ENCODE measurements at regions not wholly inside any gene's neighbourhood (a gene's known extent, or its start where the extent isn't known, plus 50 kb on each side); places are given as distances from the start of the nearest gene placed in this dataset.
A peak's percentile ranks its signal among the peaks of the same experiment; 100 is the strongest.
"Not testable (repeated sequence)": the region's sequence is repeated elsewhere in the genome, so short reads cannot be mapped to it uniquely, and the experiment has no call there.

GRCh38 chr1:121020350-121021236 is 131.0 kb downstream of the PPIAL4A start:
- H3K27me3 ChIP-seq (ENCODE audit: control insufficient read depth in 1 of 2, insufficient read depth in 2 of 2, low read length in 2 of 2); intact Hi-C loops (cut with micrococcal nuclease; ENCODE audit: unreplicated experiment); BruUV-seq (replicated peaks); CTCF ChIA-PET (ENCODE audit: low intra/inter-chr PET ratio, low total read pairs); POLR2A ChIA-PET; H3K9me3 ChIP-seq (ENCODE audit: low read length); H3K9ac ChIP-seq (ENCODE audit: insufficient read depth, low read depth, low read length); H3K79me2 ChIP-seq (ENCODE audit: insufficient read depth, low read length); H3K36me3 ChIP-seq (replicated peaks in 1 of 2; ENCODE audit: control insufficient read depth in 1 of 2, insufficient read depth in 2 of 2, low read length in 2 of 2); in situ Hi-C loops (cut with HindIII; ENCODE audit: extremely low pct_ligation_motif_present, low pct_unique_long_range_greater_than_20kb); H4K20me1 ChIP-seq (ENCODE audit: insufficient read depth, low read length); H3K4me1 ChIP-seq (ENCODE audit: insufficient read depth, low read length); FAIRE-seq; H2AFZ ChIP-seq (ENCODE audit: low read length); H3K27ac ChIP-seq (ENCODE audit: extremely low read length, insufficient read depth, low read length): not testable (repeated sequence)
- DNase-seq (ENCODE audit: low spot score): peak; percentile 51
- H3K4me3 ChIP-seq (replicated peaks in 1 of 3; ENCODE audit: insufficient read depth in 1 of 3, low read depth in 2 of 3, low read length in 3 of 3): peak overlapping the region; percentile 30 to 52 (median 45); a peak in 5 of 6 replicates
- peak; percentile 15 for ATAC-seq
- TF ChIP-seq ZNF777 (CRISPR knock-in tag; IDR thresholded peaks at IDR 0.05) (peak; percentile 68), HMGXB4 (CRISPR knock-in tag; IDR thresholded peaks at IDR 0.05; ENCODE audit: borderline replicate concordance in 1 of 2, low read depth in 1 of 2) (peak; percentile 81 to 94), PRPF4 (IDR thresholded peaks at IDR 0.05; ENCODE audit: low read depth, low read length, poor library complexity, severe bottlenecking) (peak; percentile 53), CBFB (CRISPR knock-in tag; IDR thresholded peaks at IDR 0.05) (0 out of 2 replicates have a peak, but pooled peaks have one; percentile 44), ZNF687 (CRISPR knock-in tag; IDR thresholded peaks at IDR 0.05) (0 out of 2 replicates have a peak, but pooled peaks have one; percentile 16), ZNF629 (CRISPR knock-in tag; conservative IDR thresholded peaks at IDR 0.05) (peak; percentile 44; the same call in 1 of the 2 replicates), ZFY (CRISPR knock-in tag; IDR thresholded peaks at IDR 0.05) (peak; percentile 16; the same call in 1 of the 2 replicates), ELF3 (CRISPR knock-in tag; IDR thresholded peaks at IDR 0.05) (0 out of 2 replicates have a peak, but pooled peaks have one; percentile 24), ZNF331 (CRISPR knock-in tag; IDR thresholded peaks at IDR 0.05) (0 out of 2 replicates have a peak, but pooled peaks have one; percentile 40), ZNF24 (IDR thresholded peaks at IDR 0.05) (peak; percentile 88), MAF1 (CRISPR knock-in tag; IDR thresholded peaks at IDR 0.05; ENCODE audit: borderline replicate concordance) (peak; percentile 64; the same call in 1 of the 2 replicates), ZNF362 (CRISPR knock-in tag; IDR thresholded peaks at IDR 0.05; ENCODE audit: borderline replicate concordance) (peak; percentile 88), ZFX (CRISPR knock-in tag; IDR thresholded peaks at IDR 0.05; ENCODE audit: low read depth) (peak; percentile 44)
- WGBS (ENCODE audit: low lambda C conversion rate): 15% methylated on average over 18 of the region's 37 CpGs
- H3K4me2 ChIP-seq (ENCODE audit: low read depth, low read length): peak overlapping the region; percentile 51

Measured in HepG2 (cell line).